ENCODE measurements at regions not wholly inside any gene's neighbourhood (a gene's known extent, or its start where the extent isn't known, plus 50 kb on each side); places are given as distances from the start of the nearest gene placed in this dataset.
"Not testable (repeated sequence)": the region's sequence is repeated elsewhere in the genome, so short reads cannot be mapped to it uniquely, and the experiment has no call there.

- peak in 1 of 3 donors; percentile 27 for DNase-seq
These were observed 61.9 kb upstream of the ATXN1 start for GRCh38 chr6:16822975-16823717.

GRCh38 chr6:16822529-16822928 lies 61.3 kb upstream of the ATXN1 start:
- no peak for DNase-seq

GRCh38 chr6:16821834-16822264 lies 60.6 kb upstream of the ATXN1 start:
- DNase-seq: no peak

GRCh38 chr6:16820262-16820661 lies 59.0 kb upstream of the ATXN1 start:
- not testable (repeated sequence) for DNase-seq

- peak in 1 of 3 donors; percentile 22 for DNase-seq
These were observed 58.5 kb upstream of the ATXN1 start for GRCh38 chr6:16819752-16820151.

- DNase-seq: no peak
These were observed 57.8 kb upstream of the ATXN1 start for GRCh38 chr6:16818992-16819626.

DNA sequence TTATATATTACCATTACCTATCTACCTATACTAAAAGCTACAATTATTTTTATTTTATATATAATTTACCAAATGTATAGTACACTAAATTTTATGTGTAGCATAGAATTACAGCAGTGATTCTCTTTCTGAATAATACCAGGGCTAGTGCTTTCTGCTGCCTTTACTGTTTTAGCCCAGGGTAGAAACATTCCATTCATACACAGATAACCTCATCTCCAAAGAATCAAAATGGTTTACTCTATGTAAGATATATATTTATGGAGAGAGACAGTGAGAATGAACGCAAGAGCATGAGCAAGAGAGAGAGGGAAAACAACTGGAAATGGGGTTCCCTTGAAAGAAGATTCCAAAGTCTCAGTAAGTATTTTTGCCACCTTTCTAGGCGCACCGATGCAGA lies 56.3 kb upstream of the ATXN1 start:
- no peak for DNase-seq

- DNase-seq: no peak
These were observed 55.6 kb upstream of the ATXN1 start for GRCh38 chr6:16816891-16817290.

GRCh38 chr6:16812993-16813392 lies 51.7 kb upstream of the ATXN1 start:
- no peak for DNase-seq

- no peak for DNase-seq
These were observed 50.2 kb upstream of the ATXN1 start for GRCh38 chr6:16811277-16811979.
